ENCODE measurements at regions not wholly inside any gene's neighbourhood (a gene's known extent, or its start where the extent isn't known, plus 50 kb on each side); places are given as distances from the start of the nearest gene placed in this dataset.

GRCh38 chr4:128566693-128567092 lies 242.8 kb upstream of the JADE1 start:
- no peak for TF ChIP-seq CTCF (IDR thresholded peaks at IDR 0.05; ENCODE audit: poor library complexity, severe bottlenecking)
- Histone ChIP-seq H3K4me3 (ENCODE audit: severe bottlenecking) (no peak overlapping the region), H3K36me3 (ENCODE audit: low read depth) (no peaks in the 10 kb centered on the region), H3K27ac (ENCODE audit: poor library complexity, severe bottlenecking) (no peak overlapping the region), H3K9me3 (ENCODE audit: severe bottlenecking) (no peaks in the 10 kb centered on the region), H3K27me3 (ENCODE audit: insufficient read depth, poor library complexity, severe bottlenecking) (no peaks in the 10 kb centered on the region), H3K4me1 (ENCODE audit: insufficient read depth, poor library complexity, severe bottlenecking) (peaks cover 10% of the 10 kb centered on the region)
- DNase-seq (ENCODE audit: low spot score) = no peak
- ATAC-seq (ENCODE audit: low read depth) = no peak

DNA sequence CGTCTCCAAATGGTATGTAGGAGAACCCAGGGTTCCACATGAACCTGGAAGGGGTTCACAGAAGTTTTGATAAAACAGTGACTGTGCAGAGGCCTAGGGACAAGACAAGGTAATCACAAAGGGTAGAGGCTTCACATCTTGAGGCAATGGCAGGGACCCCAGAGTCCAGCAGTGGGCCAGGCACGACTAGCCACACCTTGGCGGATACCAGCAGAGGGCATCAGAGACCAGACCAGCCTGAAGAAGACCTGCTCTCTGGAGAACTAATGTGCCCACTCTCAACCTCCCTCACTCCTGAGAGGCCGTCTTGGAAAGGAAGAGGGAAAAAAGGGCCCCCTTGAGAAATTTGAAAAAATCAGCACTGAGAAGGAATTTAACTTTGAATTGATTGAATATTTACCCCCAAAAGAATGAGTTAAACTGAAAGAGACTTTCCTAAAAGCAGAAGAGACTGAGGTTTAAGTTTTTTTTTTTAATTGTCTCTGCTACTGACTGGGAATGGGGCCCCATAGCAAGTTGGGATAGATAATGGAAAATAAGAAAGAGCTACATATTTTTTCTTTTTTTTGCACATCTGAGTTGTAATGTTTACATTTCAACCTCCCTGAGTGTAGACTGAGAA lies 243.8 kb upstream of the JADE1 start:
- Histone ChIP-seq H3K36me3 (ENCODE audit: low read depth) (no peaks in the 10 kb centered on the region), H3K4me1 (ENCODE audit: insufficient read depth, poor library complexity, severe bottlenecking) (no peaks in the 10 kb centered on the region), H3K27ac (ENCODE audit: poor library complexity, severe bottlenecking) (no peak overlapping the region), H3K9me3 (ENCODE audit: severe bottlenecking) (no peaks in the 10 kb centered on the region), H3K27me3 (ENCODE audit: insufficient read depth, poor library complexity, severe bottlenecking) (no peaks in the 10 kb centered on the region), H3K4me3 (ENCODE audit: severe bottlenecking) (no peak overlapping the region)
- TF ChIP-seq CTCF (IDR thresholded peaks at IDR 0.05; ENCODE audit: poor library complexity, severe bottlenecking) = peak; percentile 85
- DNase-seq (ENCODE audit: low spot score) = no peak
- peak; percentile 91 for ATAC-seq (ENCODE audit: low read depth)

GRCh38 chr4:128565054-128565453 lies 244.4 kb upstream of the JADE1 start:
- Histone ChIP-seq H3K36me3 (ENCODE audit: low read depth) (no peaks in the 10 kb centered on the region), H3K27me3 (ENCODE audit: insufficient read depth, poor library complexity, severe bottlenecking) (no peaks in the 10 kb centered on the region), H3K27ac (ENCODE audit: poor library complexity, severe bottlenecking) (no peak overlapping the region), H3K4me1 (ENCODE audit: insufficient read depth, poor library complexity, severe bottlenecking) (no peaks in the 10 kb centered on the region), H3K9me3 (ENCODE audit: severe bottlenecking) (no peaks in the 10 kb centered on the region), H3K4me3 (ENCODE audit: severe bottlenecking) (no peak overlapping the region)
- no peak for ATAC-seq (ENCODE audit: low read depth)
- no peak for DNase-seq (ENCODE audit: low spot score)
- TF ChIP-seq CTCF (IDR thresholded peaks at IDR 0.05; ENCODE audit: poor library complexity, severe bottlenecking) = no peak

DNA sequence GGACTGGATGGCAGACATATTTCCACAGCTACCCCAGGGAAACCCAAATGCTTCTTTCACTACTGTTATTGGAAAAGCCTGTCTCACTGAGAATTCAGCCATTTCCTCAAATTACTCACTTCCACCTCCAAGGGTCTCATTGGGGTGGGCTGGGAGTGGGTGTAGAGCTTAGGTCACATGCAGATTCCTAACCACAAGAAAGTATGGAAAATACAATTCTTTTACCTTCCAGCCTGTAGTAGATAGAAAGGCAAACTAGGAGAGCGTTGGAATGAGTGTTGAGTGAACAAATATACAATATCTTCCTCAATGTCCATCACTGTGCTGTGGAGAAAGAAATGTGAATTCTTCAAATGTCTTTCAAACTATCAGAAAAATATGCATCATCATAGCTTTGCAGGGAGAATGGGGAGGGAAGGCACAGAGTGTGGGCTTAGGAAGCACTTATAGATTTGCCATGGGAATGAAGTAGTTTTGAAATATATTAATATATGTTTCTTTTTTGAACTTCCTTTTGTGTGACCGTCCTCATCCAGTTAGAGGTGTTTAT lies 245.3 kb upstream of the JADE1 start:
- H3K4me1 ChIP-seq (ENCODE audit: insufficient read depth, poor library complexity, severe bottlenecking) = no peaks in the 10 kb centered on the region

More for the DNA sequence above, 245.3 kb upstream of the JADE1 start:
- no peak for ATAC-seq (ENCODE audit: low read depth)
- H3K27ac ChIP-seq (ENCODE audit: poor library complexity, severe bottlenecking) = no peak overlapping the region
- no peak overlapping the region for H3K4me3 ChIP-seq (ENCODE audit: severe bottlenecking)
- TF ChIP-seq CTCF (IDR thresholded peaks at IDR 0.05; ENCODE audit: poor library complexity, severe bottlenecking) = no peak
- no peaks in the 10 kb centered on the region for H3K9me3 ChIP-seq (ENCODE audit: severe bottlenecking)
- no peak for DNase-seq (ENCODE audit: low spot score)
- no peaks in the 10 kb centered on the region for H3K27me3 ChIP-seq (ENCODE audit: insufficient read depth, poor library complexity, severe bottlenecking)
- no peaks in the 10 kb centered on the region for H3K36me3 ChIP-seq (ENCODE audit: low read depth)
